ENCODE measurements at regions not wholly inside any gene's neighbourhood (a gene's known extent, or its start where the extent isn't known, plus 50 kb on each side); places are given as distances from the start of the nearest gene placed in this dataset.

DNA sequence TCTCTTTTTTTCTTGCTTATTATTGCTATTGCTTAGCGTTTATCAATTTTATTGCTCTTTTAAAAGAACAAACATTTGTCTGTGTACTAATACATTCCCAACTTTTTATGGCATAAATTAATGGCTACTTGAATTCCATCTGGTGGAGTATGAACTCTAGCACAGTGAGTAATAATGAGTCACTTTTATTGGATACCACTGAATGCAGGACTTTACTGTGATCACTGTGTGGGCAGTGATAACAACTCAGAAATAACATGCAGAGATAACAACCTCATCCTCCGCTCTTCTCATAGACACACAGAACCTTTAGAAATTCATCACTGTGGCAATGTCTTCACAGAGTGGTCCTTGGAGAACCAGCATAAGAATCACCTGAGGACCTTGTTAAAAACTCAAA, 139.5 kb upstream of the PRNP start:
- in situ Hi-C loops (cut with MboI) (no loop called here), intact Hi-C loops (cut with micrococcal nuclease; ENCODE audit: unreplicated experiment) (no loop called here)
- RAD21 ChIA-PET (ENCODE audit: unreplicated experiment): no interaction called here
- CTCF ChIA-PET: no interaction called here
- POLR2A ChIA-PET: no interaction called here
- SMC1A ChIA-PET (ENCODE audit: uncharacterized antibody, unreplicated experiment): no interaction called here
- Histone ChIP-seq H3K4me3 (no peak overlapping the region), H3K27ac (ENCODE audit: control insufficient read depth, insufficient read depth) (no peak overlapping the region), H3K9ac (ENCODE audit: control insufficient read depth, insufficient read depth, low read length) (no peak overlapping the region), H3K9me3 (replicated peaks; ENCODE audit: control insufficient read depth, insufficient read depth, low read length) (no peaks in the 10 kb centered on the region), H4K20me1 (ENCODE audit: control insufficient read depth, insufficient read depth) (no peaks in the 10 kb centered on the region), H3K4me1 (ENCODE audit: control insufficient read depth, insufficient read depth, low read length) (no peaks in the 10 kb centered on the region), H3K27me3 (replicated peaks in 1 of 2; ENCODE audit: control insufficient read depth in 2 of 2, insufficient read depth in 2 of 2, low read length in 1 of 2) (no peaks in the 10 kb centered on the region; a peak in 1 of 4 replicates), H3K4me2 (ENCODE audit: control insufficient read depth, insufficient read depth) (no peak overlapping the region), H3K79me2 (ENCODE audit: control insufficient read depth, insufficient read depth, low read length) (no peaks in the 10 kb centered on the region), H3K36me3 (ENCODE audit: control insufficient read depth in 2 of 2, insufficient read depth in 2 of 2, low read length in 1 of 2) (no peaks in the 10 kb centered on the region), H2AFZ (ENCODE audit: control insufficient read depth, low read depth, low read length) (no peak overlapping the region)
- no TSS peak for BruUV-seq (replicated peaks)
- WGBS (ENCODE audit: insufficient coverage, insufficient replicate concordance, low lambda C conversion rate, missing lambda C conversion rate): 60% methylated on average over 2 of the region's 2 CpGs
- FAIRE-seq (no peak), DNase-seq (ENCODE audit: low read depth, low spot score) (no peak), ATAC-seq (no peak)
- TF ChIP-seq STAT1 (conservative IDR thresholded peaks at IDR 0.05) (no peak), SUZ12 (IDR thresholded peaks at IDR 0.05; ENCODE audit: unreplicated experiment) (no peak), BCL11A (IDR thresholded peaks at IDR 0.05; ENCODE audit: low read depth, low read length) (no peak)

DNA sequence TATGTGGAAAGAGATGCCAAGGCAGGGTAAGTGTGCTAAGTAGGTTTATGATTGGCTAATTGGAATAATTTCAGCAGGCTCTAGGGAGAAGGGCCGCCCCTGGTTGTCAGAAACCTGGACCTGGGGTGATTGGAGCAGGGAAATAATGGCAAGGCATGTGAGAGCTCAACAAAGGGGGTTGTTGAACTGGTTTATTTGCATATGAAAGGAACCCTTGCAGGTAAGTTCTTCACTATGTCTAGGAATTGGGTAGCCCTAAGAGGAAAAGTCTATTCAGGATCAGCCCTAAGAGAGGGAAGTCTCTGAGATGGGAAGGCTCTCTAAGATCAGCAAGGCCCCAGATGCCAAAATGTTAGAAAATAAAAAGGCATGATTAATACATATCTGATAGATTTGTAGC, 139.9 kb upstream of the PRNP start:
- Histone ChIP-seq H4K20me1 (ENCODE audit: control insufficient read depth, insufficient read depth) (no peaks in the 10 kb centered on the region), H3K4me3 (no peak overlapping the region), H3K4me1 (ENCODE audit: control insufficient read depth, insufficient read depth, low read length) (no peaks in the 10 kb centered on the region), H3K36me3 (ENCODE audit: control insufficient read depth in 2 of 2, insufficient read depth in 2 of 2, low read length in 1 of 2) (no peaks in the 10 kb centered on the region), H3K27me3 (replicated peaks in 1 of 2; ENCODE audit: control insufficient read depth in 2 of 2, insufficient read depth in 2 of 2, low read length in 1 of 2) (no peaks in the 10 kb centered on the region; a peak in 2 of 4 replicates), H3K79me2 (ENCODE audit: control insufficient read depth, insufficient read depth, low read length) (no peaks in the 10 kb centered on the region), H3K9ac (ENCODE audit: control insufficient read depth, insufficient read depth, low read length) (no peak overlapping the region), H3K9me3 (replicated peaks; ENCODE audit: control insufficient read depth, insufficient read depth, low read length) (no peaks in the 10 kb centered on the region), H3K4me2 (ENCODE audit: control insufficient read depth, insufficient read depth) (no peak overlapping the region), H2AFZ (ENCODE audit: control insufficient read depth, low read depth, low read length) (no peak overlapping the region), H3K27ac (ENCODE audit: control insufficient read depth, insufficient read depth) (no peak overlapping the region)
- DNase-seq (ENCODE audit: low read depth, low spot score): no peak
- no peak for TF ChIP-seq MEF2A (IDR thresholded peaks at IDR 0.05; ENCODE audit: insufficient read depth, low read depth, low read length)
- TF ChIP-seq KLF5 (IDR thresholded peaks at IDR 0.05; ENCODE audit: partially characterized antibody): no peak
- TF ChIP-seq SRF (IDR thresholded peaks at IDR 0.05; ENCODE audit: low read depth in 2 of 2, low read length in 2 of 2): no peak
- TF ChIP-seq FOXK2 (IDR thresholded peaks at IDR 0.05): no peak
- no peak for TF ChIP-seq ZZZ3 (IDR thresholded peaks at IDR 0.05; ENCODE audit: control insufficient read depth, insufficient read length, low read depth)
- TF ChIP-seq JUND (IDR thresholded peaks at IDR 0.05; ENCODE audit: low read depth, low read length): no peak
- no peak for TF ChIP-seq HCFC1 (IDR thresholded peaks at IDR 0.05; ENCODE audit: low read length)
- TF ChIP-seq KDM1A (IDR thresholded peaks at IDR 0.05; ENCODE audit: borderline replicate concordance): no peak
- TF ChIP-seq FOS (IDR thresholded peaks at IDR 0.05; ENCODE audit: borderline replicate concordance, extremely low read depth, insufficient read length): no peak
- no peak for TF ChIP-seq NRF1 (conservative IDR thresholded peaks at IDR 0.05; ENCODE audit: low read depth, low read length)
- no peak for TF ChIP-seq LARP7 (IDR thresholded peaks at IDR 0.05)
- TF ChIP-seq ZNF384 (IDR thresholded peaks at IDR 0.05; ENCODE audit: borderline replicate concordance, low read depth, low read length): no peak
- TF ChIP-seq STAT3 (IDR thresholded peaks at IDR 0.05; ENCODE audit: low read depth, low read length): no peak
- RAD21 ChIA-PET (ENCODE audit: unreplicated experiment): no interaction called here
- FAIRE-seq: no peak
- SMC1A ChIA-PET (ENCODE audit: uncharacterized antibody, unreplicated experiment): no interaction called here
- in situ Hi-C loops (cut with MboI) (no loop called here), intact Hi-C loops (cut with micrococcal nuclease; ENCODE audit: unreplicated experiment) (no loop called here)
- WGBS (ENCODE audit: insufficient coverage, insufficient replicate concordance, low lambda C conversion rate, missing lambda C conversion rate): 0% methylated on average over 1 of the region's 1 CpG
- no peak for ATAC-seq
- CTCF ChIA-PET: no interaction called here
- BruUV-seq (replicated peaks): no TSS peak
- POLR2A ChIA-PET: no interaction called here

All from GM12878 (cell line).